ENCODE measurements at regions not wholly inside any gene's neighbourhood (a gene's known extent, or its start where the extent isn't known, plus 50 kb on each side); places are given as distances from the start of the nearest gene placed in this dataset.

DNA sequence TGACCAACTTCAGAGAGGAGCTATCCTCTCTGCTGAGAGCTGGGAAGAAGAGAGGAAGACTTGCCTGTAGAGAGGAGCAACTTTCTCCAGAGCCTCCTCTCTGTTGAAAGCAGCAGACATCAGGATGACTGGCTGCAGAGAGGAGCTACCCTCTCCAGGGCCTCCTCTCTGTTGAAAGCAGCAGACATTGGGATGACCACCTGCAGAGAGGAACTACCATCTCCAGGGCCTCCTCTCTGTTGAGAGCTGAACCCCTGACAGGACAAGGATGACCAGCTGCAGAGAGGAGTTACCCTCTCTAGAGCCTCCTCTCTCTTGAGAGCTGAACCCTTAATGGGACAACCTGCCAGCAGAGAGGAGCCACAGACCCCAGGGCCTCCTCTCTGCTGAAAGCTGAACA is 83.0 kb upstream of the GJB5 start:
- DNase-seq, result no peak

DNA sequence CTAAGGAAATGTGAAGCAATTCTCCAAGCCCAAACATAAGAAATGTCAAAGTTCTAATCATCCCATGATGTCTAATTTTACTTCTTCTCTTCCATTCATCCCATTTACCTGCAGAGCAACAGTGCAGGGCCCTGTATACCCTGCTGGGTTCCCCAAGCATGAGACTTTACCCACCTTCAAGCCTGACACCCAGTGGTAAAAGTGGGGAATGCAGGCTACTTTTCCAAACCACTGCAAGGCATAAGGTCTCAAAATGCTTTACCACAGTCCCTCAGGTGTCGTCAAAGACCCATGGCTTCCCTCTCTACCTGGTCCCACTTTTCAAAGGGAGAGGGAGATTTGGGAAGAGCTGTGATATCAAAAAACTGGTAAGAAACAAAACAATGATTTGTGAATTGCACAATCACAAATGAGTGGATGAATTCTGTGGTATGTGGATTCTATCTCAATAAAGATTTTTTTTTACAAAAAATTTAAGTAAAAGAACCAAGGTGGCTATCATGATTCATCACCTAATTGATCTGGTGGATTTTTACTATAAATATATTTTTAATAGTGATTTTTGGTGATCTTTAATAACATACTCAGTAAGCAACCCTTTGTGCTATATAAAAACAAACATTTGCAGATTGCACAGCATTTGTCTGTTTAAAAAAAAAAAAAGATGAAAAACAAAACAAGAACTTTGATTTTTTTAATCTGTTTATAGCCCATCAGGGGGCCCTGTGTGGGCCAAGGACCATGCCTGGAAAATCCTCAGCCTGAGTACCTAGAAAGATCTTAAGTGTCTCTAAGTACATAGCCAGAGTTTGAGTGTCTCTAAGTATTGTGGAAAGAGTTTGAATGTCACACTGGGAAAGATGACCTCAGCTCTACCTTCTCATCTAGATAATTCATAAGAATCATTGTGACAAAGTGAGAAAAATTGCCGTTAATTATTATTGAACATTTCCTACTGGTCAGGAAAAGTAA is 73.1 kb upstream of the GJB5 start:
- DNase-seq, result no peak

DNA sequence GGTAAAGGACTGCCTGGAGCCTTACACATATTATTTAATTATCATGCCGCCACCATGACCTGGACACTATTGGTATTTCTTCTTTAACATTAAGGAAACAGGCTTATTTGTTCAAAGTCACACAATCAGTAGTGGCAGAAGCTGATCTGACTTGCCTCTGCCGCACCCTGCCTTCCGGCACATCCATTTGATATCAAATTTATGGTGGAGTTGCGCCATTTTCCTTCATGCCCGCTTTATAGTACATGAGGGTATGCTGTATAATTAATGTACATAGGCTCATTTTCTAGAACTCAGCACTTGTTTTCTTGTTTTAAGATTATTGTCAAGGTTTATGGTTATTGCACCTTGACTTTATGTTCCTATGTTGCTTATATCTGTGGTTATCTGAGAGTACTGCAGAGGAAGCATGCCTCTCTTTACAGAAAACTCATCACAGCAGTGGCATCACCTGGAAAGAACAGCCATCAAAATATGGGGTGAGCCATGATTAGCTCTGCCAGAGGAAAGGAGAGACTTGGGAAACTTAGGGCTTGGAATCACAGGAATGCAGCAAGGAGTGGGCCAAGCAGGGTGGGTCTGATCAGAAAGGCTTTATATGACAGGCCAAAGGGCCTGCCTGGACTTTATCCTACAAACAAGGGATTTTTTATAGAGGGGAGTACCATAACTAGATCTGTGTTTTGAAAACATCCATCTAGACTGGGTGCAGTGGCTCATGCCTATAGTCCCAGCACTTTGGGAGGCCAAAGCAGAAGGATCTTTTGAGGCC is 72.2 kb upstream of the GJB5 start:
- no peak for DNase-seq

DNA sequence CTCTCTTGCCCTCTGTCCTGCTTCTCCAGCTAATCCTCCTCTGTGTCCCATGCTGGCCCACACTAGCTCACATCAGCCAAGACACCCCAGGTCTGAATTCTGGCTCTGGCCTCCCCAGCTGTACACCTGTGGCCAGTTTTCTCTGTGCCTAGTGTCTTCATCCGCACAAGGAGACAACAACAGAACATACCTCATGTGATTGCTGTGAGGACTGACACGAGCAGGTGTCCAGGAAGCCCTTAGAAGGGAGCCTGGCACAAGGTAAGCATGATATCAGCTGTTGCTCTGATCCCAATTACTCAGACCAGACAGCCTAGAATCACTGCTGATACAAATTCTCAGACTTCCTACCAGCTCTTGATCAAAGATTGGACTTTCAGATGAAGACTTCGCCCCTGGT is 71.2 kb upstream of the GJB5 start:
- no peak for DNase-seq

DNA sequence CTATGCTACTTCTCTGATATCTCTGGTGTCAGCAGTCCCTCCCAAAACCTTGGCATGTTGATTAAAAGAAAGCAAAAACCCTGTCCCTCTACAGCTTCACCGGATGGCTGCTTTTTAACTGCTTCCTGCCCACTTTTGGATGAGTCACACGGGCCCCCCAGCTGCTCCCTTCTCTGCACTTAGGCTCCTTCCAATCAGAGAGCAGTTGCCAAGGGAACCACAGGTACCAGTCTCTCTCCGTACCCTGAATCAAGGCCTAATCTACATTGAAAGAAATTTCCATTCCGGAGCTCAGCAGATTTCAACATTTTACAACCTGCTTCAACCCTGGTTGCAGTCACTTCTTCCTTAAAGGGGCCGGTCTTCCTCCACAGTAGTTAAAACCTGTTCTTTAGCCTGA is 70.6 kb upstream of the GJB5 start:
- no peak for DNase-seq

DNA sequence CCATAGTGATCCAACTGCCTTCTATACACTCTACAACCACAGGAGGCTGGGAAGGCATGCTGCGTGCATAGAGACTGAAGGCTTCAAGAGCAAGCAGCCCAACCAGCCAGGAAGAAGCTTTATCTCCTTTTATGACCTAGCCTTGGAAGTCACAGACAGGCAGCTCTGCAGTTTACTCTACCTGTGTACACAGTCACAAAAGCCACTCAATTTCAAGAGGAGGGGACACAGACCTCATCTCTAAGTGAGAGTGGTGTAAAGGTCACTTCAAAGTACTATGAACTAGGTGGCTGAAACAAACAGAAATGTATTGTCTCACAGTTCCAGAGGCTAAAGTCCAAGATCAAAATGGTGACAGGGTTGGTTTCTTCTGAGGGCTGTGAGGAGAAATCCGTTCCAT is 69.6 kb upstream of the GJB5 start:
- DNase-seq, result no peak

DNA sequence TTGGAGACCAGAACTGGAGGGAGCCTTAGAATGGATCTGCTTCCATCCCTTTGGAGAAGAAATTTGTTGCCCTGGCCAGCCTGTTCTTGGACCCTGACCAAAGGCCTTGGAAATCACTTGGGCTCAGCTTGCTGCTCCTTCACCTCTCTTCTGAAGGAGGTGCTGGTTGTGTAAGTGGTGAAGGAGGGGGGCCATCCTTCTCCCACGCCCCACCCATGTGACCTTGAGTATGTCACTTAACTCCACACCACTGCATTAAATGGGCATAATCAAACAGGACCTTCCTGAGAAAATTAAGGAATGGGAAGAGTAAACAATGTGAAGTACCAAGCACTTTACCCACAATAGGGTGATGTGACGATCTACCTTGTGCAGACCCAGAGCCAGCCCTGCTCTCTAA is 68.3 kb upstream of the GJB5 start:
- DNase-seq, result no peak

DNA sequence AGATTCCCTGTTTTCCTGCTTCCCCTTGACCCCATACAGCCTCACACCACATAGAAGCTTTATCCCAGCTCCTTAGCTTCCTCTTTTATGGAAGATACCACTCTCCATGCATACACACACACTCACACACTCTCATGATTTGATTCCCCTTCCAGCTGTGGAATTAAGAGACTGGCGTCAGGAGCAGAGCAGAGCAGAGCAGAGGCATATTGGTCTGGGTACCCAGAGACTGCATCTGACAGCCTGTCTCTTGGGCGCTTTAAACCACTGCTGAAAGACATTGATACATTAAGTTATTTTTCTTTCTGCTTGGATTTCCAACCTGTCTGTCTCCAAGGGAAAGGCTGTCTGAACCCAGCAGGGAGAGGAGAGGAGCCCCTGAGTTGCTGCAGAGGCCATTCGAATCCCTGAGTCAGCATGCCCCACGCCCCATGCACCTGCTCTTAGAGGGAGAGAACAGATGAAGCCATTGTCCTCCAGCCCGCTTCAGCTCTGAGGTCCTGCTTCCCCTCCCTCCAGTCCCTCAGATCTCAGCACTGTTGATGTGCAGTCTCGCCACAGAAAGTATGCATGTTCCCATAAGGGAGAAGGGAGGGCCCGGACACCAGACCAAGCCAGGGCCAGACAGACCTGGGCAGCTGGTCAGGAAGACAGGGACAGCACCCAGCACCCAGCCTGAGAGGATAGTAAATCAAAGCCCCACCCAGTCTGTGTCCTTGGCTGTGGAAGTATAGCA is 66.7 kb upstream of the GJB5 start:
- DNase-seq, result no peak

DNA sequence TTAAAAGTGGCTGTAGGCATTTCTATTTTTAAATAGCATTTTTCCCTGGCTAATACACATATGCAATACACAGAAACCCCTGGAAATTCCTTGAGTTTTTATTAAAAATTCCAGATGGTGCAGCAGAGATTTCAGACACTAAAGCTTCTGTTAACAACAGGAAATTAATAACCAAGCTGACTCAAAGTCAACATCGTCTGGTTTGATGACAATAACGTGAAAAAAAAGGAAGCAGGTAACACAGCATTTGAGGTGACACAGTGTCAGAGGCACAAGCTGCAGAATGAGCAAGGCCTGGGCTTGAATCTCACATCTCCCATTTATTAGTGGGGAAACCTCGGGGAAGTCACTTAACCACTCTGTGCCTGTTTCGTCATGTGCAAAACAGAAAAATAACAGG is 64.6 kb upstream of the GJB5 start:
- no peak for DNase-seq

DNA sequence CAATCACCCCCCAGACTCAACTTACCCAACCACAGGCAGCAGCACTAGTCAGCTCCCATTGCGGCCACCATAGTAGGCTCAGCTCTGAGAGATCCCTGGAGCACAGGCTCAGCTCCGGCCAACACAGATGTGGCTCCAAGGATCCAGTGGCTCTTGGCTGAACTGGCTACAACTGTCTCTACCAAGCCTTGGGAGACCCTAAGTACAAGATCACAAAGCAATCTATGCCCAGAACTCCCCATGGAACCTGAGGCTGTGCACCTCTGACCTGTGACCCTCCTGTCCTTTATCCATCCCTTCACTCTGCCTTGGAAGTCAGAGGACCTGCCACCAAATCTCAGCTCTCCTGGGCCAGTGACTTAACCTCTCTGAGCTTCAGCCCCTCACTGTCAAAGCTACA is 61.8 kb upstream of the GJB5 start:
- no peak for DNase-seq

DNA sequence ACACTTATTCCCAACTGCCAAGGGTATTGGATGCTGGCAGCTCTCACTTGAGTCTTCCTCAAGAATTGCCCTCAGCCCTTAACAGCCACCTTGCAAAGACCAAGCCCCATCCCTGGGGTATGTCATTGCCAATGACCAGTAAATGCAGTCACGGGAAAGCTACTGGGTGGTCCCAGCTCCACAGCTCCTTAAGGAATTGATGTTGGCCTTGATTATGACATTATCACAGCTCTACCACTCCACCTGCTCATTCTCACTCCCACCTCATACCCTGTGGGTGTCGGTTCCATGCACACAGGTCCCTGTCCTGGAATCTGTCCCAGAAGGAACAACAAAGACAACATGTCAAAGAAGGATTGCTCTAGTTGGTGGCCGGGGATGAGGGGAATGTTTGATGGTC is 60.5 kb upstream of the GJB5 start:
- DNase-seq, result no peak

DNA sequence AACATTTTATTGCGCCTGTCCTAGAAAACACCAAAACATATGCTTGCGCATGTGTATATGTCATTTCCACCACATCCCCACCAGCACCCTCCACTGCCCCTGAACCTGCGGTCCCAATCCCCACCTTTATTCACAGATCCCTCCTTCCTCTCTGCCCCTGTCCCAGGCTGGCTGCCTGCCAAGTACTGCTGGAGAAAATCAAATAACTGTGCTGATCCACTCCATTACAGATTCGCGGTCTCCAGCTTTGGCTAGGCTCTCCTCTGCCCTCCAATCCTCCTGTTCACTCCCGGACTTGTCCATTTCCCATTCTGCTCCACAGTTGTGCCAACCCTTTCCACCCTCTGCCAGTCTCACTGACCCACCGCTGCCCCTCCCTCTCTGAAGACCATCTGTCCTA is 59.3 kb upstream of the GJB5 start:
- no peak for DNase-seq

DNA sequence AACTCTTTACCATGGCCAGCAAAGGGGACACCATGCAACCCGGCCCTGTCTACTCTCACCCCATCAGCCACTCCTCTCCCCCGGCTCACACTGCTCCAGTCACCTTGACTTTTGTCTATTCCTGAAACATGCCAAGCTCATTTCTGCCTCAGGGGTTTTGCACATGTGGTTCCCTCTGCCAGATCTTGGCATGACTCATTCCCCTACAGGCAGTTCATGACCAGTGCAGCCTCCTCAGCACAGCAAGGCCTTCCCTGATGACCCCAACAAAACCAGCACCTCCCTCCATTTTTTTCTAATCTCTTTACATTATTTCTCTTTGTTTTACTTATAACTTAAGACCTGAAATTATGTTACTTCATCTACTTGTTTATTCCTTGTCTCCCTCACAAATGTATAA is 58.6 kb upstream of the GJB5 start:
- no peak for DNase-seq

DNA sequence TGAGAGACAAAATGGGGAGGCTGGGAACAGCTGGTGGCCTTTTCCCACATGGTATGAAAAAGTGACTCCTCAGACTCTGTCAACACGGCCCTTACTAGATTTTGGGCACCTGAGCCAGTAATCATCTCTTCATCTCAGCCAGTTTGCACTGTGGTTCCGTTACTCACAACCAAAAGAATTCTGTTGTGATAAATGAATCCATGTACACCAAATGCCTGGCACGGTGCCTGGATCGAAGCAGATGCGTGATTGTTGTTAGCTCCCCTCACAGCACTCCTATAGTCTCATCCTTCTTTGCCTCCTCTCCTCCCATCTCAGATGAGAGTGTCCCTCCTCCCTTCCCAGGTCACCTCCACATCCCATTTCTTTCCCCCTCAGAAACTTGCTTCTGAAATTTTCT is 57.9 kb upstream of the GJB5 start:
- DNase-seq, result no peak

DNA sequence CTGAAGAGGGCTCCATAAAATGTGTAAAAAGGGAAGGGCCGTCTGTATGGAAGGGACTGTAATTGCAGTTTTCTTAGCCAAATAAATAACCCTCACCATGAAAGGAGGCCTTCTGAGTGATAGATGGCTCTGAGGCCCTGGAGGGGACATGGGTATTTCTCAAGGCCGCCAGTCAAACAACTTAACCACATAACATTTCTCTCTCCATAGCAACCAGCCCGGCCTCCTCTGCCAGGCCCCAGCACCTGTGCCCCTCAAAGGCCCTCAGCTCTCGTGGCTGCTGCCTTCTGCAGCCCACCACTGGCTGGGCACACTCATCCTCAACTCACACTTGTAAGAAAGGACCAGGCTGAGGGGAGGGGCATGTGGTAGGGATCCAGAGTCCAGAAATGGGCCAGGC is 57.0 kb upstream of the GJB5 start:
- no peak for DNase-seq

DNA sequence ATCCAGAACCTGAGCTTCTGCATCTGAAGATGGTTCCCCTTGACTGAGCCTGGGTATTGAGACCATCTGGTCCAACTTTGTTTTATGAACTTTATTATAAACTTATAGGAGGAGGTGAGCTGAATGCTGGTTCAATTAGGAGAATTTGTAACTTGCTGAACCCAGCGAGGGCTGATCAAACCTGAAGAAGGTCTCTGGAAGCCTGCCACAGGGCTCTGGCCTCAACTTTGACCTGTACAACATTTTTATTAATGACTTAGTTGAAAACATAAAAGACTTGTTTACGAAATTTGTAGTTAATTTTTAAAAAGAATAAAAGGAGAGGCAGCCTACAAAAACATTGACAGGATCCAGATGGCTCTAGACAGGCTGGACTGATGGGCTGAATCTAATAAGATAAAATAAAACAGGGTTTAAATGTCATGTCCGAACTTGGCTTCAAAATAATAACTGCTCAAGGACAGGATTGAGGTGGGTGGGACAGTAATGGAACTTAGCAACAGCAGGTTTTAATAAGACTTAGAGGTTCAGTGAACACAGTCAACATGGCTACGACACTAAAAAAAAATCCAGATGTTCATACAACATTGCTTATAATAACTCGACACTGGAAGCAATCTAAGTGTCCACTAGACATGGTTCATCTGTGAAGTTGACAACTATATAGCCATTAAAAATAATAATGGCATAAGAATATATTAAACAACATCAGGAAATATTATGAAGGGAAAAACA is 53.4 kb upstream of the GJB5 start:
- no peak for DNase-seq
